Esophagus squamous epithelium (tissue), 5 donors: ENCODE measurements at regions not wholly inside any gene's neighbourhood (a gene's known extent, or its start where the extent isn't known, plus 50 kb on each side); places are given as distances from the start of the nearest gene placed in this dataset.

Experiments
- DNase-seq: peaks from one replicate; lab custom pipeline; 2025; lab: John Stamatoyannopoulos, UW
- H3K27ac ChIP-seq, 4 donors: fragments of 200-600 bp; sonication (generic); one replicate each; pipeline ENCODE4 v1.5.1; 2016 to 2019; ENCODE audit warnings: mild to moderate bottlenecking in 1 of 4
- H3K27me3 ChIP-seq, 4 donors: fragments of 200-600 bp; sonication (generic); 1 replicate in 3 of 4; 2 replicates in 1 of 4; pipeline versions ENCODE4 v1.5.1 to v1.6.0; 2017 to 2021; ENCODE audit warnings: antibody characterized with exemption in 1 of 4
- H3K36me3 ChIP-seq, 3 donors: fragments of 200-600 bp; sonication (generic); one replicate each; pipeline ENCODE4 v1.5.1; 2016 to 2019
- H3K4me1 ChIP-seq, 3 donors: fragments of 200-600 bp; sonication (generic); one replicate each; pipeline ENCODE4 v1.5.1; 2017 to 2019
- H3K4me3 ChIP-seq, 4 donors: fragments of 200-600 bp; sonication (generic); 1 replicate in 3 of 4; 2 replicates in 1 of 4; pipeline ENCODE4 v1.5.1; 2016 to 2019; ENCODE audit warnings: mild to moderate bottlenecking in 2 of 4, moderate library complexity in 1 of 4
- H3K9me3 ChIP-seq, 3 donors: fragments of 200-600 bp; sonication (generic); one replicate each; pipeline ENCODE4 v1.5.1; 2016 to 2019
- CTCF ChIP-seq, 6 experiments: fragments of 450-650 bp in 4 of 6; fragments of 200-600 bp in 2 of 6; sonication (generic) in 2 of 6; IDR thresholded peaks; one replicate each; pipeline ENCODE4 v1.5.1; 2016 to 2019; ENCODE audit warnings: antibody characterized with exemption in 6 of 6, mild to moderate bottlenecking in 4 of 6, moderate library complexity in 4 of 6
- POLR2A ChIP-seq, 4 donors: fragments of 450-650 bp; IDR thresholded peaks; one replicate each; pipeline ENCODE4 v1.6.1; 2017; ENCODE audit warnings: antibody characterized with exemption in 4 of 4, mild to moderate bottlenecking in 4 of 4, moderate library complexity in 3 of 4
- WGBS, 2 donors: methylation state at CpG; one replicate each; pipeline ENCODE4 v1.1.5; 2018; 5-methylcytosine and 5-hydroxymethylcytosine counted together
- intact Hi-C: fragments of 100-400 bp; cut with DNase I; formaldehyde crosslinking; loops from one replicate; pipeline ENCODE4 v1.15.0; 2022
- donor health status: DM: yes; HTN: yes; CAD: no.

GRCh38 chr21:40929833-40930232 lies 82.9 kb upstream of the DSCAM start:
- TF ChIP-seq CTCF (IDR thresholded peaks at IDR 0.05) (no peak), POLR2A (IDR thresholded peaks at IDR 0.05) (no peak)
- Histone ChIP-seq H3K27me3 (no peaks in the 10 kb centered on the region), H3K36me3 (no peaks in the 10 kb centered on the region), H3K4me1 (no peaks in the 10 kb centered on the region), H3K27ac (no peak overlapping the region), H3K9me3 (peaks cover 0 to 13% (median 0%) of the 10 kb centered on the region in 3 donors), H3K4me3 (no peak overlapping the region)
- intact Hi-C loops = no loop called here
- no peak for DNase-seq
- 91 to 97% methylated on average over 2 of the region's 2 CpGs for WGBS, 2 donors

DNA sequence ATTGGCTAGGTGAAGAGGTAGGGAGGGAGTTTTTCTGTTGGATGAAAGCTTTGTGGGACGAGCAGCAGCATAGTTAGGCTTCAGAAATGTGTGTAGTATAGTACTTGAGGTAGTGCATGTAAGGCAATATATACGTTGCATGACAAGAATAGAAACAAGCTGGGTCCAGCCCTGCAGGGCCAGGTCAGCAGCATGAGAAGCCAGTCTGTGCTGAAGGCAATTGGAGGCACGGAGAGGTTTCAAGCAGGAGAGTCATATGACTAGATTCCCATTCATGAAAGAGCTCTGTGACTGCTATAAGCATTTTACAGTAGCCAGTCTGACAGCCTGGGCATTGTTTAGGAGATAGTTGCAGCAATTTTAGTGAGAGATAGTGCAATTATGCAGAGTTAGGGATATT lies 84.2 kb upstream of the DSCAM start:
- H3K27ac ChIP-seq = no peak overlapping the region
- no peak for DNase-seq
- H3K9me3 ChIP-seq = peaks cover 0 to 13% (median 0%) of the 10 kb centered on the region in 3 donors
- no peak for TF ChIP-seq POLR2A (IDR thresholded peaks at IDR 0.05)
- no peak for TF ChIP-seq CTCF (IDR thresholded peaks at IDR 0.05)
- WGBS, 2 donors = 50 to 71% methylated on average over 3 of the region's 3 CpGs
- no peak overlapping the region for H3K4me3 ChIP-seq
- no peaks in the 10 kb centered on the region for H3K4me1 ChIP-seq
- no peaks in the 10 kb centered on the region for H3K36me3 ChIP-seq
- intact Hi-C loops = no loop called here
- no peaks in the 10 kb centered on the region for H3K27me3 ChIP-seq

DNA sequence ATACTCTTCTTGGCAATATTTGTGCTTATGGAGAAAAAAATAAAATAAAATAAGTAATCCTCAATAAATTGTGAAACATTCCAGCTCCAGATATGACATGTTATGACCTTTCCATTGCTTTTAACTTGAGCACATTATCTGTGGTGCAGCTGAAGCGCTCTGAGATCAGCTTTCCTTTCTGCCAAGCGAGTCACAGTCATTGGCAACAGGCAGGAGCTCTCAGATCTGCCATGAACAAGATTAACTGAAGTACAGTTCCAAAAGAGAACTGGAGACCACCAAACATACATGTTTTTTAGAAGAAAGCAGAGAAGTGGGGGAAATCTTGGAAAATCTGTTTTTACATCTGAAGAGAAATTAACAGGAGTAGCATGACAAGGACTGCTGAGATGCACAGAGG lies 89.2 kb upstream of the DSCAM start:
- TF ChIP-seq CTCF (IDR thresholded peaks at IDR 0.05) = no peak
- 58 to 62% methylated on average over 2 of the region's 2 CpGs for WGBS, 2 donors
- H3K4me3 ChIP-seq = no peak overlapping the region
- H3K27me3 ChIP-seq = no peaks in the 10 kb centered on the region
- no peaks in the 10 kb centered on the region for H3K9me3 ChIP-seq
- no peaks in the 10 kb centered on the region for H3K36me3 ChIP-seq
- no peak for DNase-seq
- intact Hi-C loops = no loop called here
- no peaks in the 10 kb centered on the region for H3K4me1 ChIP-seq
- H3K27ac ChIP-seq = no peak overlapping the region

DNA sequence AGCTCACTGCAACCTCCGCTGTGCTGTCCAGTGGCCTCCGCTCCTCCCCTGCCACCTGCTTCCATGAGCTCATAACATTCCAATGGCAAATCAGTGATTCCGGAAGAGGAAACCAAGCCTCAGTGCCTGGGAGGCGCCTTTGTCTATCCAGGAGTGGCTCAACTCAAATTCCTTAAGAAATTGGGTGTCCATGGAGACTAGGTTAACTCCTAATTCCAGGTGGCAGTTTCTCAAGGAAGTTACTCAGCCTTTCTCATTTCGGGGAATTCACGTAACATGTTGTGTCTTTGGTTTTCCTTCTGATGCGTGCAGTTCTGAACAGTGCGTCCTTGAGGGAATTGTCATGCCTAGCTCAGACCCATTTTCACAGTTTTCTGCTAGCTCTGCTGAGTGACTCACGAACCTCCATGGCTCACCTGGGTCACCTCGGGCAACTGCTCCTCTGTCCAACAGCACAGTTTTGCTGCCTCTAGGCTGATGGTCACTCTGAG lies 89.9 kb upstream of the DSCAM start:
- TF ChIP-seq POLR2A (IDR thresholded peaks at IDR 0.05) (no peak), CTCF (IDR thresholded peaks at IDR 0.05) (no peak)
- WGBS, 2 donors = 64 to 75% methylated on average over 8 to 10 of the region's 10 CpGs
- Histone ChIP-seq H3K4me1 (no peaks in the 10 kb centered on the region), H3K36me3 (no peaks in the 10 kb centered on the region), H3K4me3 (no peak overlapping the region), H3K27ac (no peak overlapping the region), H3K9me3 (no peaks in the 10 kb centered on the region), H3K27me3 (no peaks in the 10 kb centered on the region)
- DNase-seq = no peak
- intact Hi-C loops = no loop called here

DNA sequence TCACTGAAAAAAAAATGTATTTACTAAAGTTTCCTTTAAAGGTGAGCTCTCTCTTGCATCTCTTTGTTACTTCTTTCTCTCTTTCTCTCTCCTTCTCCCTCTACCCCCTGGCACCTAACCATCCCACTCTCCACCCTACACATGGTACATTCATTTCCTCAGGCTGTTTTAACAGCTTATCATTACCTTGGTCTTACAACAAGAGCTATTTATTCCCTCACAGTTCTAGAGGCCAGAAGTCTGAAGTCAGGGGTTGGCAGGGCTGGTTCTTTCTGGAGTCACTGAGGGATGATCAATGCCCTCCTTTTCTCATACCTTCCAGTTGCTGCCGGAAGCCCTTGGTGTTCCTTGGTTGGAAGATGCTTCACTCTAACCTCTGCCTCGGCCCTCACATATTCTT lies 91.1 kb upstream of the DSCAM start:
- intact Hi-C loops = no loop called here

GRCh38 chr21:40938611-40939010 lies 91.7 kb upstream of the DSCAM start:
- 62 to 67% methylated on average over 4 of the region's 4 CpGs for WGBS, 2 donors
- no peak for DNase-seq
- Histone ChIP-seq H3K9me3 (no peaks in the 10 kb centered on the region), H3K4me1 (no peaks in the 10 kb centered on the region), H3K4me3 (no peak overlapping the region), H3K27ac (no peak overlapping the region), H3K27me3 (no peaks in the 10 kb centered on the region), H3K36me3 (no peaks in the 10 kb centered on the region)
- no peak for TF ChIP-seq CTCF (IDR thresholded peaks at IDR 0.05)
- no peak for TF ChIP-seq POLR2A (IDR thresholded peaks at IDR 0.05)
- intact Hi-C loops = no loop called here

More for the DNA sequence above, 91.1 kb upstream of the DSCAM start:
- no peaks in the 10 kb centered on the region for H3K4me1 ChIP-seq
- WGBS, 2 donors = 80 to 91% methylated on average over 2 of the region's 2 CpGs
- no peaks in the 10 kb centered on the region for H3K27me3 ChIP-seq
- no peak overlapping the region for H3K27ac ChIP-seq
- no peak for TF ChIP-seq POLR2A (IDR thresholded peaks at IDR 0.05)
- H3K4me3 ChIP-seq = no peak overlapping the region
- no peaks in the 10 kb centered on the region for H3K36me3 ChIP-seq
- no peaks in the 10 kb centered on the region for H3K9me3 ChIP-seq
- no peak for DNase-seq
